GM21360 (cell line): ENCODE measurements at regions not wholly inside any gene's neighbourhood (a gene's known extent, or its start where the extent isn't known, plus 50 kb on each side); places are given as distances from the start of the nearest gene placed in this dataset.

Source experiments
- ATAC-seq: cut with Tn5 transposase; IDR thresholded peaks from one replicate; pipeline ENCODE4 v1.9.1; 2021; ENCODE audit warnings: mild to moderate bottlenecking, moderate library complexity; ENCODE audit not compliant: unreplicated experiment

GRCh38 chr3:1036207-1036826 lies 56.5 kb upstream of the CNTN6 start:
- ATAC-seq, result no peak

DNA sequence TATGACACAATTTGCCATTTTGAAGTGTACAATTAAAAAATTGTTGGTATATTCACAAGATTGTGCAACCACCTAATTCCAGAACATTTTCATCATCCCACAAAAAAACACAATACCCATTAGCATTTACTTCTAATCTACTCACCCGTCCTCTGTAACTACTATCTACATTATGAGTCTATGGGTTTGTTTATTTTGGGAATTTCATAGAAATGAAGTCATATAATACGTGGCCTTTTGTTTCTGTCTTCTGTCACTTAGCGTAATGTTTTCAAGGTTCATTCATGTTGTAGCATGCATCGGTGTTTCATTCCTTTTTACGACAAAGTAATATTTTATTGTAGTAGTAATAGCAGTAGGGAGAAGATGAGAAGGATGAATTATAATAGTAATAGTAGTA lies 55.2 kb upstream of the CNTN6 start:
- ATAC-seq, result no peak
